ENCODE measurements at regions not wholly inside any gene's neighbourhood (a gene's known extent, or its start where the extent isn't known, plus 50 kb on each side); places are given as distances from the start of the nearest gene placed in this dataset.

DNA sequence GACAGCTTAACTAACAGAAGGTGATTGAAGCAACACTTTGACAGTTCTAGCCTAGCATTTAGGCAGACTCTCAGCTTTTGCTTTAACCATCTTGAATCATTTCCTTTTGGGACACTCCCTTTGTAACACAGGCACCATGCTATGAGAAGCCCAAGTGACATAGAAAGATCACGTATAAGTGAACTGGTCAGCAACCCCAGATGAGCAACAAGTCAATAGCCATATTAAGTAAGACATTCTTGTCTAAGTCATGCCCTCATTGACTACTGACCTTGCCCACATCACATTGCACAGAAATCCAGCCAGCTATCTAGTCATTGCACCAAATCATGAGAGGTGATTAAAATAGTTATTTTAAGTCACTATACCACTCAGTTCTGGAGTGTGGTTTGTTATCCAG lies 476.8 kb downstream of the TRHDE start:
- TF ChIP-seq, protein P1, sequence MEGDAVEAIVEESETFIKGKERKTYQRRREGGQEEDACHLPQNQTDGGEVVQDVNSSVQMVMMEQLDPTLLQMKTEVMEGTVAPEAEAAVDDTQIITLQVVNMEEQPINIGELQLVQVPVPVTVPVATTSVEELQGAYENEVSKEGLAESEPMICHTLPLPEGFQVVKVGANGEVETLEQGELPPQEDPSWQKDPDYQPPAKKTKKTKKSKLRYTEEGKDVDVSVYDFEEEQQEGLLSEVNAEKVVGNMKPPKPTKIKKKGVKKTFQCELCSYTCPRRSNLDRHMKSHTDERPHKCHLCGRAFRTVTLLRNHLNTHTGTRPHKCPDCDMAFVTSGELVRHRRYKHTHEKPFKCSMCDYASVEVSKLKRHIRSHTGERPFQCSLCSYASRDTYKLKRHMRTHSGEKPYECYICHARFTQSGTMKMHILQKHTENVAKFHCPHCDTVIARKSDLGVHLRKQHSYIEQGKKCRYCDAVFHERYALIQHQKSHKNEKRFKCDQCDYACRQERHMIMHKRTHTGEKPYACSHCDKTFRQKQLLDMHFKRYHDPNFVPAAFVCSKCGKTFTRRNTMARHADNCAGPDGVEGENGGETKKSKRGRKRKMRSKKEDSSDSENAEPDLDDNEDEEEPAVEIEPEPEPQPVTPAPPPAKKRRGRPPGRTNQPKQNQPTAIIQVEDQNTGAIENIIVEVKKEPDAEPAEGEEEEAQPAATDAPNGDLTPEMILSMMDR (IDR thresholded peaks at IDR 0.05; ENCODE audit: low read length), result no peak
- no peak for TF ChIP-seq EZH2 (IDR thresholded peaks at IDR 0.05; ENCODE audit: borderline replicate concordance, low read length)

All from OCI-LY1 (cell line).